WTC11 (cell line): ENCODE measurements at regions not wholly inside any gene's neighbourhood (a gene's known extent, or its start where the extent isn't known, plus 50 kb on each side); places are given as distances from the start of the nearest gene placed in this dataset.

Experiments
- ATAC-seq: fragments of 200-7000 bp; cut with Tn5 transposase; 2 replicates; pipeline ENCODE4 v1.10.0; 2021; ENCODE audit warnings: mild to moderate bottlenecking, moderate library complexity
- CTCF ChIA-PET: fragments of 300-600 bp; sonication (Branson Sonifier 250); formaldehyde crosslinking; loops from one replicate; lab custom pipeline; 2021; ENCODE audit warnings: antibody characterized with exemption; lab: Charles Lee
- POLR2A ChIA-PET: fragments of 350-600 bp; sonication (Branson Sonifier 250); formaldehyde crosslinking; loops from one replicate; lab custom pipeline; 2021; ENCODE audit warnings: antibody characterized with exemption; lab: Charles Lee
- DNase-seq: peaks from one replicate; pipeline ENCODE4 v3.0.0; 2021; ENCODE audit warnings: low spot score
- H3K27ac Mint-ChIP-seq: 2 replicates; pipeline ENCODE4 v1.8.0; 2021; ENCODE audit warnings: mixed read lengths
- H3K27me3 Mint-ChIP-seq: 2 replicates; pipeline ENCODE4 v1.8.0; 2021; ENCODE audit warnings: low read depth, mild to moderate bottlenecking, moderate library complexity, mixed read lengths
- H3K36me3 Mint-ChIP-seq: 2 replicates; pipeline ENCODE4 v1.8.0; 2021; ENCODE audit warnings: mixed read lengths
- H3K4me1 Mint-ChIP-seq: 2 replicates; pipeline ENCODE4 v1.8.0; 2022; ENCODE audit warnings: mixed read lengths
- H3K4me3 Mint-ChIP-seq: 2 replicates; pipeline ENCODE4 v1.8.0; 2021; ENCODE audit warnings: mild to moderate bottlenecking, moderate library complexity, mixed read lengths
- H3K9me3 Mint-ChIP-seq: 2 replicates; pipeline ENCODE4 v1.8.0; 2021; ENCODE audit warnings: mixed read lengths
- AFF4 ChIP-seq: sonication (generic); formaldehyde crosslinking; IDR thresholded peaks from 2 replicates; pipeline ENCODE4 v1.8.1; 2023; ENCODE audit warnings: mild to moderate bottlenecking, missing genetic modification reagents, borderline replicate concordance
- ARID4B ChIP-seq: sonication (generic); formaldehyde crosslinking; IDR thresholded peaks from 2 replicates; pipeline ENCODE4 v1.8.0; 2023; ENCODE audit warnings: missing genetic modification reagents, mild to moderate bottlenecking, borderline replicate concordance
- MAX ChIP-seq: sonication (generic); formaldehyde crosslinking; IDR thresholded peaks from 2 replicates; pipeline ENCODE4 v1.8.0; 2022; ENCODE audit warnings: mild to moderate bottlenecking, missing genetic modification reagents
- MXD4 ChIP-seq: fragments of 250-450 bp; sonication (Bioruptor Pico); IDR thresholded peaks from 2 replicates; pipeline ENCODE4 v1.8.0; 2021; ENCODE audit warnings: mild to moderate bottlenecking, moderate library complexity, borderline replicate concordance
- NFE2L1 ChIP-seq: sonication (generic); formaldehyde crosslinking; IDR thresholded peaks from 2 replicates; pipeline ENCODE4 v1.8.1; 2023; ENCODE audit warnings: missing genetic modification reagents
- NFYB ChIP-seq: sonication (generic); formaldehyde crosslinking; conservative IDR thresholded peaks from 2 replicates; pipeline ENCODE4 v1.8.0; 2022; ENCODE audit warnings: low read depth, missing genetic modification reagents
- RELA ChIP-seq: sonication (generic); formaldehyde crosslinking; IDR thresholded peaks from 2 replicates; pipeline ENCODE4 v1.8.1; 2022; ENCODE audit warnings: missing genetic modification reagents, mild to moderate bottlenecking, borderline replicate concordance
- SOX15 ChIP-seq: fragments of 250-450 bp; sonication (Bioruptor Pico); IDR thresholded peaks from 2 replicates; pipeline ENCODE4 v1.9.0; 2021; ENCODE audit warnings: mild to moderate bottlenecking
- STAT6 ChIP-seq: sonication (generic); formaldehyde crosslinking; conservative IDR thresholded peaks from 2 replicates; pipeline ENCODE4 v1.8.1; 2023; ENCODE audit warnings: mild to moderate bottlenecking, low read depth, missing genetic modification reagents, moderate library complexity
- TEAD4 ChIP-seq: sonication (generic); formaldehyde crosslinking; IDR thresholded peaks from 2 replicates; pipeline ENCODE4 v1.8.0; 2022; ENCODE audit warnings: mild to moderate bottlenecking, missing genetic modification reagents
- ZBTB21 ChIP-seq: sonication (generic); formaldehyde crosslinking; IDR thresholded peaks from 2 replicates; pipeline ENCODE4 v1.8.1; 2023; ENCODE audit warnings: mild to moderate bottlenecking, missing genetic modification reagents, borderline replicate concordance
- ZNF263 ChIP-seq: sonication (generic); formaldehyde crosslinking; IDR thresholded peaks from 2 replicates; pipeline ENCODE4 v1.8.1; 2022; ENCODE audit warnings: low read depth, mild to moderate bottlenecking, moderate library complexity, missing genetic modification reagents
- ZNF317 ChIP-seq: sonication (generic); formaldehyde crosslinking; IDR thresholded peaks from 2 replicates; pipeline ENCODE4 v1.8.1; 2023; ENCODE audit warnings: low read depth, mild to moderate bottlenecking, moderate library complexity, missing genetic modification reagents, borderline replicate concordance
- ZNF532 ChIP-seq: fragments of 250-450 bp; sonication (Bioruptor Pico); IDR thresholded peaks from 2 replicates; pipeline ENCODE4 v1.9.0; 2021; ENCODE audit warnings: mild to moderate bottlenecking, borderline replicate concordance

GRCh38 chr15:26144836-26145235 is 281.7 kb upstream of the ATP10A start:
- H3K9me3 Mint-ChIP-seq, result peaks cover 11% of the 10 kb centered on the region
- no peak for DNase-seq
- H3K4me1 Mint-ChIP-seq, result peaks cover 18% of the 10 kb centered on the region
- no peaks in the 10 kb centered on the region for H3K36me3 Mint-ChIP-seq
- no peak overlapping the region for H3K27ac Mint-ChIP-seq
- H3K27me3 Mint-ChIP-seq, result 0 out of 2 replicates have a peak, but pooled peaks cover 3% of the 10 kb centered on the region
- no peak for TF ChIP-seq ZNF263
- no peak for TF ChIP-seq ZBTB21
- TF ChIP-seq STAT6, result no peak
- no peak for TF ChIP-seq ARID4B (CRISPR knock-in tag)
- TF ChIP-seq TEAD4 (CRISPR knock-in tag), result no peak
- TF ChIP-seq AFF4 (CRISPR knock-in tag), result no peak
- TF ChIP-seq ZNF317, result no peak
- TF ChIP-seq MXD4, result no peak
- TF ChIP-seq NFE2L1 (CRISPR knock-in tag), result no peak
- no peak for TF ChIP-seq NFYB (CRISPR knock-in tag)
- no peak for TF ChIP-seq RELA (CRISPR knock-in tag)
- TF ChIP-seq MAX (CRISPR knock-in tag), result no peak
- TF ChIP-seq ZNF532 (CRISPR knock-in tag), result no peak
- TF ChIP-seq SOX15 (CRISPR knock-in tag), result no peak
- TF ChIP-seq, all 79 proteins: peak for 0
- no peak for ATAC-seq
- POLR2A ChIA-PET, result no interaction called here
- CTCF ChIA-PET, result no interaction called here
- H3K4me3 Mint-ChIP-seq, result no peak overlapping the region
